ENCODE measurements at regions not wholly inside any gene's neighbourhood (a gene's known extent, or its start where the extent isn't known, plus 50 kb on each side); places are given as distances from the start of the nearest gene placed in this dataset.

GRCh38 chr15:35956056-35956455 lies 410.1 kb upstream of the DPH6 start:
- no peak for TF ChIP-seq POLR2A (IDR thresholded peaks at IDR 0.05)
- no peak for TF ChIP-seq POLR2AphosphoS5 (IDR thresholded peaks at IDR 0.05; ENCODE audit: insufficient read depth in 1 of 2, low read depth in 1 of 2)

All from vagina (tissue), 2 donors.